ENCODE measurements at regions not wholly inside any gene's neighbourhood (a gene's known extent, or its start where the extent isn't known, plus 50 kb on each side); places are given as distances from the start of the nearest gene placed in this dataset.

- TF ChIP-seq CTCF (IDR thresholded peaks at IDR 0.05) (no peak), POLR2A (IDR thresholded peaks at IDR 0.05) (no peak)
Measured at GRCh38 chr3:124140746-124141145, 148.8 kb upstream of the ROPN1 start.

Data from Peyer's patch (tissue), 4 donors.